HCT116 (cell line): ENCODE measurements at regions not wholly inside any gene's neighbourhood (a gene's known extent, or its start where the extent isn't known, plus 50 kb on each side); places are given as distances from the start of the nearest gene placed in this dataset.

Experiments
- CBX3 ChIP-seq: IDR thresholded peaks from 2 replicates; pipeline ENCODE4 v1.6.1; 2012; ENCODE audit warnings: low read depth
- CEBPB ChIP-seq: IDR thresholded peaks from 2 replicates; pipeline ENCODE4 v1.6.1; 2012; ENCODE audit warnings: low read depth
- CTCF ChIP-seq, 3 experiments: fragments of 200-600 bp in 1 of 3; sonication (generic) in 1 of 3; IDR thresholded peaks in 2 of 3; conservative IDR thresholded peaks in 1 of 3; 2 replicates each; pipeline ENCODE4 v1.5.1; 2012 to 2017; ENCODE audit warnings: low read depth in 2 of 3, low read length in 2 of 3, antibody characterized with exemption in 1 of 3, borderline replicate concordance in 1 of 3, control low read depth in 1 of 3, mild to moderate bottlenecking in 1 of 3, mixed read lengths in 1 of 3, mixed run types in 1 of 3, moderate library complexity in 1 of 3; ENCODE audit not compliant: insufficient read depth in 1 of 3
- EZH2 ChIP-seq: fragments of 200-600 bp; sonication (generic); IDR thresholded peaks from 2 replicates; pipeline ENCODE4 v1.6.1; 2017; ENCODE audit warnings: antibody characterized with exemption, mixed run types
- POLR2A ChIP-seq: IDR thresholded peaks from 2 replicates; pipeline ENCODE4 v1.7.0; 2011; ENCODE audit warnings: borderline replicate concordance; ENCODE audit not compliant: insufficient read depth, insufficient read length; ENCODE audit errors: extremely low read depth
- POLR2AphosphoS5 ChIP-seq: IDR thresholded peaks from 2 replicates; pipeline ENCODE4 v1.6.1; 2011; ENCODE audit warnings: mild to moderate bottlenecking, low read depth, low read length, moderate library complexity
- RAD21 ChIP-seq: IDR thresholded peaks from 2 replicates; pipeline ENCODE4 v1.6.1; 2012; ENCODE audit warnings: low read depth, mild to moderate bottlenecking
- REST ChIP-seq: IDR thresholded peaks from 2 replicates; pipeline ENCODE4 v1.6.1; 2012; ENCODE audit warnings: low read depth
- ZBTB33 ChIP-seq: IDR thresholded peaks from 2 replicates; pipeline ENCODE4 v1.6.1; 2011; ENCODE audit warnings: mild to moderate bottlenecking, low read length, moderate library complexity; ENCODE audit not compliant: insufficient replicate concordance; ENCODE audit errors: extremely low read depth
- ZFX ChIP-seq: fragments of 450-650 bp; IDR thresholded peaks from 2 replicates; pipeline ENCODE4 v1.6.1; 2017
- ZNF274 ChIP-seq: fragments of 200-500 bp; sonication (Bioruptor generic); IDR thresholded peaks from 2 replicates; pipeline ENCODE4 v1.6.1; 2014; ENCODE audit warnings: mild to moderate bottlenecking, low read depth, low read length, inconsistent platforms

GRCh38 chr20:19897891-19898290, 119.3 kb upstream of the NAA20 start:
- TF ChIP-seq CTCF (IDR thresholded peaks at IDR 0.05 in 2 of 3, conservative IDR thresholded peaks at IDR 0.05 in 1 of 3; ENCODE audit: borderline replicate concordance in 1 of 3, insufficient read depth in 1 of 3, low read depth in 2 of 3, low read length in 2 of 3) (no peak), CBX3 (no peak), REST (no peak), CEBPB (no peak), ZBTB33 (no peak), RAD21 (no peak), POLR2AphosphoS5 (no peak), ZNF274 (no peak), EZH2 (no peak), POLR2A (no peak), ZFX (no peak)
